ENCODE measurements at regions not wholly inside any gene's neighbourhood (a gene's known extent, or its start where the extent isn't known, plus 50 kb on each side); places are given as distances from the start of the nearest gene placed in this dataset.

- TF ChIP-seq POLR2AphosphoS5 (IDR thresholded peaks at IDR 0.05; ENCODE audit: low read depth, low read length) (no peak), REST (IDR thresholded peaks at IDR 0.05; ENCODE audit: insufficient read depth in 1 of 2, low read depth in 2 of 2, low read length in 2 of 2) (no peak)
These were observed 350.0 kb downstream of the CD83 start for GRCh38 chr6:14467591-14467990.
